ENCODE measurements at regions not wholly inside any gene's neighbourhood (a gene's known extent, or its start where the extent isn't known, plus 50 kb on each side); places are given as distances from the start of the nearest gene placed in this dataset.
"Not testable (repeated sequence)": the region's sequence is repeated elsewhere in the genome, so short reads cannot be mapped to it uniquely, and the experiment has no call there.

DNA sequence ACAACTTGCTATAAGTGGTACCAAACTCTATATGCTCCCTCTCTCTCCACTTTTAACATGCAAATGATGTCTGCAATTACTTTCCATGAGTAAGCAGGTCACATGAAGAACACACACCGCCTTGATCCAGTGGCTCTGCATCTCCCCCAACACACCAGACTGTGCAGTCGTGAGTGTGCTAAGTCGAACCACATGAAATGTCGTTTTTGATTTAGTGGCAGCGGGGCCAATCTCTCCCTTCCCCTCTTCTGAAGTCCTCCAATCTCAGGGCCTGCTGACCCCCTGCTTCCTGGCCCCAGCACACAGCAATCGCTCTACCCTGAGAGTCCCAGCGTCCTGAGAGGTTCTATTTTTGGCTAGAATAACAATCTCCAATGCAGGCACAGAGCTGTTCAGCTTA, 312.5 kb downstream of the SHQ1 start:
- no peak for DNase-seq

DNA sequence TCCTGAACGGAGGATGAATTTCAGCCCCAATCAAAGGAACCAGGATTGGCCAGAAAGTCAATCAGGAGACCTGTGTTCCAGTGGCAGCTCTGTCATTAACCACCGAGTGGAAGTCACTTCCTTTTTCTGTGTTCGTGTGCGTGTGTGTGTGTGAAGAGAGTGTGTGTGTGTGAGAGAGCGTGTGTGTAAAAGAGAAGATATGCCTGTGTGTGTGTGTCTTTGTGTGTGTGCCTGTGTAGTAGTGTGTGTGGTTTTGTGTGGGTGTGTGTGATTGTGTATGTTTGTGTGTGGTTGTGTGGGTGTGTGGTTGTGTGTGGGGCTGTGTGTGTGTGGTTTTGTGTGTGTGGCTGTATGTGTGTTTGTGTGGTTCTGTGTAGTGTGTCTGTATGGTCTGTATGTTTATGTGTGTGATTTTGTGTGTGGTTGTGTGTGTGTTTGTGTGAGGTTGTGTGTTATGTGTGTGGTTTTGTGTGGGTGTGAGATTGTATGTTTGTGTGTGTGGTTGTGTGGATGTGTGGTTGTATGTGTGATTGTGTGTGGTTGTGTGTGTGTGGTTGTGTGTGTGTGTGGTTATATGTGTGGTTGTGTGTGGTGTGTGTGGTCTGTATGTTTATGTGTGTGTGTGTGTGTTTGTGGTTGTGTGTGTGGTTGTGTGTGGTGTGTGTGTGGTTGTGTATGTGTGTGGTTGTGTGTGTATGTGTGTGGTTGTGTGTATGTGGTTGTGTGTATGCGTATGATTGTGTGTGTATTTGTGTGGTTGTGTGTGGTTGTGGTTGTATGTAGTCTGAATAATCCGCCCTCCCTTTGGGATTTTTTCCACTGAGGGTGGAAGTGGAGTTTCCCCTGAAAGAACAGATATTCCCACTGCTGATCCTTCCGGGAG, 314.4 kb downstream of the SHQ1 start:
- peak in 1 of 14 donors; percentile 2 for DNase-seq

DNA sequence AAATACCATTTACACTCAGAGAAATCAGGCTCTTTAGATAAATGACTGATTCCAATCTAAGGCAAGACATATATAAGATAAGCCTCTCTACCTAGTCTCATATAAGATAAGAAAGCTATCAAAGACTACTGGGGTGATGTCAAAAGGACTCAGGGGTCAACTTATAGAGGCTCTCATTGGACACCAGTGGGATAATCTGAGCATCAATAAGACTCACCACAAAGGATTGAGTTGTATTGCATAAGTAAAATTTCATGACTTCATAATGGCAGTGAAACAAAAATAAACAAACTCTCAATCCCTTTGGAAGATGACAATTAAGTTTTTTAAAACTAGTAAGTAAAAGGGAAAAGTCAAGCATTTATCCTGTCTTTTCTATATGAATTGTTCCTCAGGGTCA, 317.8 kb downstream of the SHQ1 start:
- no peak for DNase-seq

DNA sequence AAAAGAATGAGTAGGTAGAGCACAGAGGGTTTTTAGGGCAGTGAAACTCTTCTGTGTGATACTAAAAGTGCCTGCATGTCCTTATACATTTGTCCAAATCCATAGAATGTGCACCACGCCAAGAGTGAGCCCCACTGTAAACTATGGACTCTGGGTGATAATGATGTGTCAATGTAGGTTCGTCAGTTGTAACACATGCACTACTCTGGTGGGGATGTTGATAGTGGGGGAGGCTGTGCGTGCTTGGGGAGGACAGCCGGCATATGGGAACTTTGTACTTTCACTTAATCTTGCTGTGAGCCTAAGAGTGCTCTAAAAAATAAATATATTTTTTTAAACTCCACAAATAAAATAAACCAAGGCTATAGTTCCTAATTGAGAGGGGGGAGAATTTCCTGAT, 319.2 kb downstream of the SHQ1 start:
- DNase-seq, result no peak

DNA sequence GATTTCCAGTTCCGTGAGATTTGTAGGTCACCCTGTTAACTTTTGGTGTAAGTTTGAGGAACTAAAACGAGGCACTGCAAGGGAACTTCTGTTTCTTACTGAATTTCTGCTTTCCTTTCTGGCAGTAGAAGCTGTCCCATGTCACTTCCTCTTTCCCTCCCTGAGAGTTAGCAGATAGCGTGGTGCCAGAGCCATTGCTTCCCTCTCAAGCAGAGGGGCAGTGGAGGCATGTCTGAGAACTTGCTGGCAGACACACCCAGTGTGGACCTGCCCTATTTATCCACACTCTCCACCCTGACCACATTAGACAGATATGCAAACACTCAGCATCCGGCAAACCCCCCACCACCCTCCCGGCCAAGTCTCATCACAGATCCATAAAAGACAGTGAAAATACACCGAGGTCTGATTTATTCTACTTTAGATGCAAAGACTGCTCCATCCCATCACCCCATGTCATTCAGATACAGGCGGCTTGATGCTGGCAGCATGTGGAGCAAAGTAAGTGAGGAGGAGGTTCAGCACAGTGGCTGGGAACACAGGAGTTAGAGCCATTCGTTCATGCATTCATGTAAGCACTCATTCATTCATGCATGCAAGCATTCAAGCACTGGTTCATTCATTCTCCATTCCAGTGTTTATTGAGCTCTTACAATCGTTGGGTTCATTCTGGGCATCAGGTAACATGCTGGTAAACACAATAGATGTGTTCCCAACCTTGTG, 324.7 kb downstream of the SHQ1 start:
- DNase-seq, result peak in 5 of 14 donors; percentile 7 to 32 (median 12)

DNA sequence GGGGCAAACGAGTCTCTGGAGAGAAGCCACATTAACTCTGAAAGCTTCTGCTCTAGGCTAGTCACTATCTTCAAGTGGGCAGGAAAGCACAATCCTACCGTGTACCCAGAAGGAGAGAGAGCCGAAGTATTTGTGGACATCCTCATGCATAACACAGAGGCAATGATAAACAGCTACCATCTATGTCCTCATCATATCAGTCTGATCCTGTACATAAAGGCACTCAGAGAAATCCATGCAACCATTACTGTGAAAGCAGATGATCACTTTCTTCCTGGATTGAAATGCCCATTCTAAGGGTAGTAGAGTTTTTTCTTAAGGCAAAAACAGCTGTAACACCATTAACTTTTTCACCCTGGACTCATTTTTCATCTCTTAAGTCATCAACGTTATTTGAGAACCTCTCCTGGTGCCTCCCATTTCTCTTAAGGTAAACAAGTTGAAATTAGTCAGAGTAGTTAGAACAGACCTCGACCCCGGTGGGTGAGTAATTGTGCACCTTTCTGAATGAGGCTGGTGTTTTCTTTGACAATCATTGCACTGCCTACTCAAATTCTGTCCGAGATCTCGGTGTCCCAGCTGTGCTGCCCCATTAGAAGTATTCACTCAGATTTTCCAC, 327.4 kb downstream of the SHQ1 start:
- DNase-seq, result no peak

DNA sequence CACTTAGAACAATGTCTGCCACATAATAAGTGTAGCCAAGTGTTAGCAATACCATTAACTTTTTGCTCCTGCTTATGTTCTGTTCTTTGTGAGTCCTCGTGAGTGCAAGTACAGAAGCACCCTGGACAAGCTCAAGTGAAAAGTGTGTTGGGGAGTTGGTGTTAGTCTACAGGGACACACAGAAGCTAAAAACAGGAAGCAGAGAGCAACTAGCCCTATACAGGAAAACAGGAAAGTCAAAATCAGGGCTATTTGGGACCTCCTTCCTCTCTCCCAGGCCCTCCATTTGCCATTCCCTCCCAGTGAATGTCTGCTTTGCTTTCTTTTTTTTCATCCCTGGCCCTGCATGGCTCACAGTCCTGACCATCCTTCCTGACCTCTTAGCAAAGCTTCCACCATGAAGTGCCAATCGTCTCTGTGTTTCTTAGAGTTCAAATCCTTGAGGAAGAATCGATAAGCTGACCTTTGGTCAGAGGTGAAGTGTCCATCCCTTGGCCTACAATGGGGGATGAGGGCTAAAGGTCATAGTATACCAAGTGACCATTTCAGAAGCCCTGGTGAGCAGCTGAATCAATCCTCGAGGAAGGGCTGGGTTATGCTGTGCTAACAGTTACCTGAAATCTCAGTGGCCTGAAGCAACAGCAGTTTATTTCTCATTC, 328.2 kb downstream of the SHQ1 start:
- DNase-seq, result no peak

DNA sequence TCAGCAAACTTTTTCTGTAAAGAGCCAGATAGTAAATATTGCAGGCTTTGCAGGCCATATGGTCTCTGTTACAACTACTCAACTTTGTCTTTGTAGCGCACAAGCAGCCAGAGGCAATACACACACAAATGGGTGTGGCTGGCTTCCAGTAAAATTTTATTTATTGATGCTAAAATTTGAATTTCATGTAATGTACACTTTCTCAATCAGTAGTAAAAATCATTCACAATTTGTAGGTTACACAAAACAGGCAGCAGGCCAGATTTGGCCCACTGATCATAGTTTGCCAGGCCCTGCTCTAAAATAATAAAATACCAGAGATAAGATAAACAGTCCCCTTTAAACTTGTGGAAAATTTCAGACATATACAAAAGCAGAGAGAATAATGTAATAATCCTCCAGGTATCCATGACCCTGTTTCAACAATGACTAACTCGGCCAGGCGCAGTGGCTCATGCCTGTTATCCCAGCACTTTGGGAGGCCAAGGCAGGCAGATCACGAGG, 330.3 kb downstream of the SHQ1 start:
- no peak for DNase-seq

DNA sequence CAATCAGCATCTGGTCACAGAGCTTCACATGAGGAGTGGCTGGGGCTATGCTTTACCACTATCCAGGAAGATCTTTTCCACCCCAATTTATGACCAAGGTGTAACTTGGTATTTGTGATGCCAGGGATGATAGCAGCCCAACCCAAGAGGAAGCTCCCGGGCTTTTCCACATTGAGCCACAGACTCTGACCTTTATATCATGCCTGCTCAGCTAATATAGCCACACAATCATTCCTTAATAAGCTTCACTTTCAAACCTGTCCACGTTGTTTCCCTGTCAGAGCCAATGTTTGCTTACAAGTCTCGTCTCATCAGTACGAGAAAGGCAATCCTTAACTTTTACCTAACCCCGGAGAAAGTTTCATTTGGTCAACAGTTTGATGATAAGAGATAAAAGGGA, 330.9 kb downstream of the SHQ1 start:
- DNase-seq, result no peak

DNA sequence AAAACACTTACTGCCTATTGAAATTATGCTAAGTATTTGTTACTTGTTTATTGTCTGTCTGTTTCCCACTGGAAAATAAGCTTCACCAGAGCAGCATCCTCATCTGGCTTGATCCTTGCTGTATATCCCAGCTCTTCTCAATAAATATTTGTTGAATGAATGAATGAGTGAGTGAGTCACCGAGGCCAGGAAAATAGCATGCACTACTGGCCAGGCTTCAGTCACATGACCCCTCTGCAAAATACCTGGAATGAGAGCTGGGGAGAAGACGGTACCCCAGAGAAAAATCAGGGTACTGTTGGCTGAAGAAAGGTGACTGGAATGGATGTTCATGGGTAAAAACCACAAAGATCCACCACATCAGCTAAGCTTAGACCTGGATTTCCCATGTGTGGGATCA, 331.9 kb downstream of the SHQ1 start:
- DNase-seq, result no peak

DNA sequence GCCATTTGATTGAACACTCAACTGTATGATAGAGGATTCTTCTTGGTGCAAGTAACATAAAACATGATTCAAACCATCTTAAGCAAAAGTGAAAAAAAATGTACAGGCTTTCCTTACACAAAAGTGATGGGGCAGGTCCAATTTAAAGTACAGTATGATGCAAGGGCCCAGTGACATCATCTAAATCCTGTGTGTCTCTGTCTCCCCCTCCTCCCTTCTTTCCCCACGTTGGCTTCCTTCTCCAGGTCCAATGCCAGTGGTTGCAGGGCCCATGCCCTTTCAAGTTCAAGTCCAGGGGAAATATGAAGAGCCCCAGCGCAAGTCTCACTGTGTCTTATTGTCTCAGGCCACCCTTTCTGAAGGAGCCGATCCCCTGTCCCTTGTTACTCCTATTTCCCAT, 332.3 kb downstream of the SHQ1 start:
- no peak for DNase-seq

DNA sequence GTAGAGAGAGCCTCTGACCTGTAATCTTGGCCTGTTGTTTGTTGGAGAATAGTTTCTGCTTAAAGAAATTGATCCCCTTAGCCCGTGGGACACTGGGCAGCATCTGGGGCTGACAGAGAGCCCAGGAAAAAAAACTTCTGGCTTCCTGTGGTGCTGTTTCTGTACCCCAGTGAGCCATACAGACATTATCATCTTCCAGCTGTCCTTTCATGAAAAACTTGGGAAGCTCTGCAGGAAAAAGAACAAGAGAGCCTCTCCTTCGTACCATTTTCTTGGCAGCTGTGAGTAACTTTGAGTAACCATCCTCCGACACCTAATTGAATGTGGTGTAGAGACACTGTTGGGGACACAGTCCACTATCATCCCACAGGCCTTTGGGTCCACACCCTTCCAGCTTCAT, 333.0 kb downstream of the SHQ1 start:
- DNase-seq, result no peak

DNA sequence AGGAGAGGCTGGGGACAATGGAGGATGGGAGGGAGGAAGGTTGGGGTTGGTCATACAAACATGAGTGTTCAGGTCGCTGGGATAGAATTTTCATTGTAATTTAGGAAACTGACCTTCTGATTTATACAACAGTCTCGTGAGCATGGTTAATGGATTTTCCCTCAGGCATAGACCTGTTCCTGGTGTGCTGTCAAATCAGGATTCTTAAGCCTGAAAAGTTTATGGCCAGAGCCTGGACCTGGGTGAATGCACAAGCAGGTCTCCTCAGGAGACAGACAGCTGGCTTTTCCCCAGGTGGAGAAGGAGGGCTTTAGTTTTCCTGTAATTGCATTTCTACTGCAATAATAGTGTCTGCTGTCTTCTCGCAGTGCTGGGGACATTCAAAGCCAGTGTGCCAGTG, 338.0 kb downstream of the SHQ1 start:
- no peak for DNase-seq

DNA sequence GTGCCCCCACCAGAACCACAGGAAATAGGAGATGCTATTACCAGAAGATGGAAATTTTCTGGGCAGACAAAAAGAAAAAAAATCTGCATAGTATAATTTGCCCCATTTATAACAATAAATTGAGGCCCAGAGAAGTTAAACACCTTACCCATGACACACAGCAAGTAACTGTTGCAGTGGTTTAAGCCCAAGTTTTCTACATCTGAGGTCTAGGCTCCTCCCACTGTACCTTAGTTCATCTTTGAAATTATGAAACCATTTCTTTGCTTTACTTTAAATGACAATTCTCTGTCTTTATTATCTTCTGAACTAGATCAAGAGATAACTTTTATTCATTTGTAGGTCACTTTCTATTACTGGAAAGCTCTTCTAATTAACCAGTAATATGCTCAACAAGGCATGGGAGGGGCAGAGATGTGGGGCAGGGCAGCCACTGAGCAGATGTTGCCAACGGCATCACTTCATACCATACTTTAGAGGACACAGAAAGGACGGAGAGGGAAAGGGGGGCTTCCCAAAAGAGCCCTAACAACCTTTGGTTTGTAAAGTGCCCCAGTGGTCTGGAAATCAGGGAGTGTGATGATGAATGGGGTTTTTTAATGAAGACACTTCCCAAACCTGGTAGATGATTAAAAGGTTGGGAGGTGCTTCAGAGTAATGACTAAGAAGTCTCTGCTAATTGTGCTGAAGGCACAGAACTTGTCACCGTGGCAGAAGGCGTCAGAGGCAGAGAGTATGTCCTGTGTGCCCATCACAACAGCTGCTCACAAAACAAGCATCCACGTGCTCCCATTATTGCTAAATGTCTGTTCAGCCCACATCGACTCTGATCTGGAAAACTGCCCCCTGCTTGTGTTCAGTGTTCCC, 342.5 kb downstream of the SHQ1 start:
- DNase-seq, result no peak

DNA sequence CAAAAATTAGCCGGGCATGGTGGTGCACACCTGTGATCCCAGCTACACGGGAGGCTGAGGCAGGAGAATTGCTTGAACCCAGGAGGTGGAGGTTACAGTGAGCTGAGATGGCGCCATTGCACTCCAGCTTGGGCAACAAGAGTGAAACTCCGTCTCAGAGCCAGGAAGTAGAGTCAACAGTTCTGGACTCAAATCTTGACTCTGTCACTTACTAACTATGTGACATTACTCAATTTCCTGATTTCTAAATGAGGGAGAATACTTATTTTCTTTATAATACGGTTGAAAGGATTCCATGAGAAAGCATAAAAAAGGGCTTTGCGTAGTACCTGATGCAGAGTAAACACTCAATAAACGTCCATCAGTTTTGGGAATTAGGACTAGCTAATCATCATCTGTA, 350.7 kb downstream of the SHQ1 start:
- not testable (repeated sequence) for DNase-seq

DNA sequence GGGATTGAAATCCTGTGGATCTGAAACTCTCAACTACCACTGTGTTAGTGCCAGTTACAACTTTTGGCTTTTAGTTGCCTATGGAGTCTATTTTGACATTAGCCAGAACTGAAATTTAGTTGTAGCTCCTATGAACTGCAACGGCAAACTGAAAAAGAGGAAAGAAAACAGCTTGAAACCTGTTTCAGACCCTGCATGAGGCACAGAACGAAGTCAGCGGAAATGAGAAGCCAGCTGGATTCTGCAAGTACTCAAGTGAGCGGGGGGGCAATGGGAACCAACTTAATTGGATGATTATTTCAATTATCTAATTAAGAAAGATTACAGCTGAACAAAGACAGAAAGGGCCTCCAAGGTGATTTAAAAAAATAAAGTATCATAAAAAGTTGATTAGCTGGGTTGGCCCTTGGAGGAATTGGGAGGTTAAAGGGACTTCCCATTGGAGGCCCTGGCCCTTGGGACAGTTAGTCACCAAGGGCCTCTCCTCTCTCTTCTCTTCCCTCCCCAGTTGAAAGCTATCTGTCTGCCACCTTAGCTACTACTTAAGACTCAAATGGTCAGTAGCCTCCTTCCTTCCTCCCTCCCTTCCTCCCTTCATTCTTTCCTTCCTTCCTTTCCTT, 352.1 kb downstream of the SHQ1 start:
- DNase-seq, result no peak

DNA sequence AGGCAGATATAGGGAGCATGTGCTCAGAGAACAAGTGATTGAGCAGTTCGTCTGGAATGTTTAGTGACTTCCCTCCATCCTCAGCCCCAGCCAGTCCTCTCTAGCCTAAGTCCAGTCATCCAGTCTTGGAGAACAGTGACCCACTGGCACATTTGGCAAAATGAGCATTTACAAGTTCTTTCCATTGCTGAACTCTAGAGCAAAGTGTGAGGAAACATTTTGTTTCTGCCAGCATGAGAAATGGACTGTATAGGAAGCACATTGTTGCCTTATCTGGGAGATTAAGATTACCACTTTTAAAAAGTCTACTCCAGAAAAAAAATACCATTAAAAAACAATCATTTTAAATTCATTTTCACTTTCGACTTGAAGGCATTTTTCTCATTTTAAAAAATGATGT, 353.6 kb downstream of the SHQ1 start:
- no peak for DNase-seq

DNA sequence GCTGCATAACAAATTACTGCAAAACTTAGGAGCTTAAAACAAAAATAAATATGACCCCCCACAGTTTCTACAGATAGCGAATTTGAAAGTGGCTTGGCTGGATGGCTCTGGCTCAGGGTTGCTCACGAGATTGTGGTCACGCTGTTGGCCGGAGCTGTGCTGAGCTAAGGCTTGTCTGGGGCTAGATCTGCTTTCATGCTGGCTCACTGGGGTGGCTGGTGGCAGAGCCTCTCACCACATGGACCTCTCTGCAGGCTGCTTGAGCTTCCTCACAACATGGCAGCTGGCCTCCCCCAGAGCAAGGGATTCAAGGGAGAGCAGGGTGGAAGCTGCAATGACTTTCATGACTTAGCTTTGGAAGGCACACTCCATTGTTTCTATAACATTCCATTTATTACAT, 354.1 kb downstream of the SHQ1 start:
- DNase-seq, result no peak

DNA sequence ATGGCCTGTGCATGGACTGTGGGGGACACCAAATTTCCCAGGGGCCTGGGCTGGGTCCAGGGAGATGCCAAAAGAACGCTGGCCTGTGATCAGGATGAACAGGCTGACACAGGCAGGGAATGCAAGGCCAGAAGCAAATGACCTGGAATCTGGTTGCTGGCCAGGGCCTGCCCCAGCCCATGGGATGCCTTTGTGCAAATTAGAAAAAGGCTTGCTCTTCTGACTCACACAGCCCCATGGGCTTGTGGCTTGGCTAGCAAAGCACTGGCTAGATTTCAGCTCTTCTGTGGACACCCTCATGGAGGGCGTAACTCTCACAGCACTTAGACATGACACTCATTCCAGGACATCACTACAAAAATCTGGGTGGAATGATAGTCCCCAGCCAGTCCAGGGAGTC, 356.0 kb downstream of the SHQ1 start:
- peak in 4 of 14 donors; percentile 7 to 53 (median 18) for DNase-seq

DNA sequence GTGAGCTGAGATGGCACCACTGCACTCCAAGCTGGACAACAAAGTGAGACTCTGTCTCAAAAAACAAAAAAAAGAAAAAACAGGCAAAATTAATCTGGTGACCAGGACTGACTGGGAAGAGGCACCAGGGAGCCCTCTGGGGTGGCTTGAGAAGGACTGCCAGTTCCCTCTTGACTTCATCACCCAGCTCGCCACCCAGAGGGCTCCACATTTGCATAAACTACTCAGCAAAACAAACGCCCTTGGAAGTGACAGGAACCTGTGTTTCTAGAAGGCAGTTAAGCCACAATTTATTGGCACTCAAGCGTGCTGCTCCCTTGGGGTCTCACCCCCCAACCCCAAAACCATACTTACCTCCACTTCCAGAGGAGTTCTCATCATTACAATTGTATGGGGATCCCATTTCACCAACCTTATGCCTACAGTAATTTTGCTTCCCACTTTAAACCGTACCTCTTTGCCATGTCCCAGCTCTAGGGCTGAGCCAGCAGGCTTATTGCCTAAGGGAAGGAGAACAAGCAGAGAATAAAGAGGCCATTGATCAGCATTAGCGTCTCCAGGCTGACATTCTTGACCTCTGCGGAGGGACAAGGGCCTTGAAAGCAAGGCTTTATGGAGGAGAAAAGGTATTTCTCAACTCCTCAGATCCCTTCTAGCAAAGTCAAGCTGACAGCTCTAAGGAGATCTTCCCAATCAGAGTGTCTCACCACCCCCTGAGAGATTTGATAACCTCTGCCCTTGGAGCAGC, 357.4 kb downstream of the SHQ1 start:
- DNase-seq, result peak in 1 of 14 donors; percentile 4

DNA sequence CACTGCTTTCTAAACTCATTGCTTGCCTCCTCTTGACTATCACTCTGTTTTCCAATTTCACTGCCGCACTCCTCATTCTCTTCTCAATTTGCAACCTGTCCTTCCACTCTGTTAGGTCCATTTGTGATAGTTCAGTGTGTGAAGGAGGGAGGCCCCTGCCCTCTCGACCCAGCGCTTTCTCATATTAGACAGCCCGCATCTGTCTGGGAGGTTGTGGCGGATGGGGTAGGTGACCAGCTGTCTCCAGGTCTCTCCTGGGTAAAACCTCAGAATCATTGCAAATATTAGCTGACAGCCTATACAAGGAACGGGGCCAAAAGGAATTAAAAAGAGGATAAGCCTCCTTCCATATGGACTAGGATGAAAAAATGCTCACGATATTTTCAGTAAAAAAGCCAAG, 358.3 kb downstream of the SHQ1 start:
- DNase-seq, result no peak
